Loucy (cell line): ENCODE measurements at regions not wholly inside any gene's neighbourhood (a gene's known extent, or its start where the extent isn't known, plus 50 kb on each side); places are given as distances from the start of the nearest gene placed in this dataset.

ENCODE experiments used
- H2AFZ ChIP-seq: fragments of 200-600 bp; sonication (generic); 2 replicates; pipeline ENCODE4 v1.6.0; 2016; ENCODE audit warnings: antibody characterized with exemption, mild to moderate bottlenecking, low read length, moderate library complexity
- H3F3A ChIP-seq: fragments of 200-600 bp; 2 replicates; pipeline ENCODE4 v1.6.0; 2016; ENCODE audit warnings: antibody characterized with exemption, low read depth, mild to moderate bottlenecking
- H3K27me3 ChIP-seq: fragments of 200-600 bp; sonication (generic); 2 replicates; pipeline ENCODE4 v1.6.1; 2014; ENCODE audit warnings: low read length, mild to moderate bottlenecking; ENCODE audit not compliant: insufficient read depth, poor library complexity, severe bottlenecking
- H3K36me3 ChIP-seq: fragments of 200-600 bp; sonication (generic); 2 replicates; pipeline ENCODE4 v1.6.1; 2016; ENCODE audit warnings: low read length; ENCODE audit not compliant: insufficient read depth
- H3K4me1 ChIP-seq: fragments of 200-600 bp; sonication (generic); 2 replicates; pipeline ENCODE4 v1.5.1; 2014; ENCODE audit warnings: low read length, mild to moderate bottlenecking; ENCODE audit not compliant: insufficient read depth, poor library complexity, severe bottlenecking
- H3K4me2 ChIP-seq: fragments of 200-600 bp; sonication (generic); 2 replicates; pipeline ENCODE4 v1.6.0; 2014; ENCODE audit warnings: antibody characterized with exemption, low read length, low read depth, mild to moderate bottlenecking; ENCODE audit not compliant: poor library complexity, severe bottlenecking
- H3K4me3 ChIP-seq: fragments of 200-600 bp; sonication (generic); 2 replicates; pipeline ENCODE4 v1.5.1; 2014; ENCODE audit warnings: low read length, mild to moderate bottlenecking, mixed read lengths; ENCODE audit not compliant: poor library complexity, severe bottlenecking
- H3K79me2 ChIP-seq: fragments of 200-600 bp; sonication (generic); 2 replicates; pipeline ENCODE4 v1.6.1; 2014; ENCODE audit warnings: low read length; ENCODE audit not compliant: insufficient read depth
- H3K9ac ChIP-seq: fragments of 200-600 bp; sonication (generic); 2 replicates; pipeline ENCODE4 v1.6.0; 2014; ENCODE audit warnings: mild to moderate bottlenecking, low read depth, low read length, moderate library complexity; ENCODE audit not compliant: poor library complexity, severe bottlenecking
- H3K9me2 ChIP-seq: fragments of 200-600 bp; sonication (generic); replicated peaks from 2 replicates; pipeline ENCODE4 v1.6.1; 2016; ENCODE audit warnings: low read depth, low read length, mixed read lengths
- H3K9me3 ChIP-seq: fragments of 200-600 bp; sonication (generic); 2 replicates; pipeline ENCODE4 v1.6.1; 2014; ENCODE audit warnings: mild to moderate bottlenecking, antibody characterized with exemption, low read length, low read depth; ENCODE audit not compliant: insufficient read depth
- H4K20me1 ChIP-seq: fragments of 200-600 bp; sonication (generic); 2 replicates; pipeline ENCODE4 v1.6.0; 2014; ENCODE audit warnings: antibody characterized with exemption, low read length, mild to moderate bottlenecking; ENCODE audit not compliant: insufficient read depth, poor library complexity, severe bottlenecking
- EZH2phosphoT487 ChIP-seq: fragments of 200-600 bp; IDR thresholded peaks from 2 replicates; pipeline ENCODE4 v1.6.1; 2018; ENCODE audit warnings: antibody characterized with exemption, mild to moderate bottlenecking, moderate library complexity, borderline replicate concordance
- TF ChIP-seq, protein P1 (sequence below): fragments of 200-600 bp; sonication (generic); conservative IDR thresholded peaks from 2 replicates; pipeline ENCODE4 v1.5.1; 2014; ENCODE audit warnings: mild to moderate bottlenecking, antibody characterized with exemption, low read length

DNA sequence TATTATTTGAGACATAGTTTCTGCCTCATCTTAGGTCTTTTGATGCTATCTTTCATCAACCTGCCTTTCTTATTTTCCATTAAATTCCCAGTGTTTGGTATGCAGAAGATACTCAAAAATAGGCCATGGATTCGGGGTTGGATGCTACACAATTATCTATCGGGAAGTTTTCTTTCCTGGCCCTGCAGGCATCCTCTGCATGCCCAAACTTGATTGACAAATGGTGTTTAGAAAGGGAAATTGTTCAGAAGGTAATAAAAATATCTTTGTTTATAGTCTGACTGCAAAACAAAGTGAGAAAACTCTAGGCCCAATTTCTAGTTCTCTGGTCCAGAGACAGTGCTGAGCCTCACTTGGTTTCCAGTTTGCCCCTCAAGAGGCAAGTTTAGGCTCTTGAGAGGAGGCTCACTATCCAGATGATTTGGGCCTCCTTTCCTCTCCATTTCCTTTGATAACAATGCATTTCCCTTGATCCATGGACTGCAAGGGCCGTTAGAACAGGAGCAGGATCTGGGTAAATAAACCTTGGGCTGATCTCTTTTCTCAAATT is 157.1 kb upstream of the DPH6 start:
- no peaks in the 10 kb centered on the region for H4K20me1 ChIP-seq
- no peaks in the 10 kb centered on the region for H3F3A ChIP-seq
- H3K36me3 ChIP-seq = no peaks in the 10 kb centered on the region
- no peaks in the 10 kb centered on the region for H3K9me2 ChIP-seq
- H3K4me1 ChIP-seq = no peaks in the 10 kb centered on the region
- no peak overlapping the region for H3K9ac ChIP-seq
- H3K9me3 ChIP-seq = no peaks in the 10 kb centered on the region
- no peak overlapping the region for H3K4me3 ChIP-seq
- no peaks in the 10 kb centered on the region for H3K79me2 ChIP-seq
- H2AFZ ChIP-seq = no peak overlapping the region
- H3K4me2 ChIP-seq = no peak overlapping the region
- no peaks in the 10 kb centered on the region for H3K27me3 ChIP-seq
- TF ChIP-seq, protein P1, sequence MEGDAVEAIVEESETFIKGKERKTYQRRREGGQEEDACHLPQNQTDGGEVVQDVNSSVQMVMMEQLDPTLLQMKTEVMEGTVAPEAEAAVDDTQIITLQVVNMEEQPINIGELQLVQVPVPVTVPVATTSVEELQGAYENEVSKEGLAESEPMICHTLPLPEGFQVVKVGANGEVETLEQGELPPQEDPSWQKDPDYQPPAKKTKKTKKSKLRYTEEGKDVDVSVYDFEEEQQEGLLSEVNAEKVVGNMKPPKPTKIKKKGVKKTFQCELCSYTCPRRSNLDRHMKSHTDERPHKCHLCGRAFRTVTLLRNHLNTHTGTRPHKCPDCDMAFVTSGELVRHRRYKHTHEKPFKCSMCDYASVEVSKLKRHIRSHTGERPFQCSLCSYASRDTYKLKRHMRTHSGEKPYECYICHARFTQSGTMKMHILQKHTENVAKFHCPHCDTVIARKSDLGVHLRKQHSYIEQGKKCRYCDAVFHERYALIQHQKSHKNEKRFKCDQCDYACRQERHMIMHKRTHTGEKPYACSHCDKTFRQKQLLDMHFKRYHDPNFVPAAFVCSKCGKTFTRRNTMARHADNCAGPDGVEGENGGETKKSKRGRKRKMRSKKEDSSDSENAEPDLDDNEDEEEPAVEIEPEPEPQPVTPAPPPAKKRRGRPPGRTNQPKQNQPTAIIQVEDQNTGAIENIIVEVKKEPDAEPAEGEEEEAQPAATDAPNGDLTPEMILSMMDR = no peak
- no peak for TF ChIP-seq EZH2phosphoT487

DNA sequence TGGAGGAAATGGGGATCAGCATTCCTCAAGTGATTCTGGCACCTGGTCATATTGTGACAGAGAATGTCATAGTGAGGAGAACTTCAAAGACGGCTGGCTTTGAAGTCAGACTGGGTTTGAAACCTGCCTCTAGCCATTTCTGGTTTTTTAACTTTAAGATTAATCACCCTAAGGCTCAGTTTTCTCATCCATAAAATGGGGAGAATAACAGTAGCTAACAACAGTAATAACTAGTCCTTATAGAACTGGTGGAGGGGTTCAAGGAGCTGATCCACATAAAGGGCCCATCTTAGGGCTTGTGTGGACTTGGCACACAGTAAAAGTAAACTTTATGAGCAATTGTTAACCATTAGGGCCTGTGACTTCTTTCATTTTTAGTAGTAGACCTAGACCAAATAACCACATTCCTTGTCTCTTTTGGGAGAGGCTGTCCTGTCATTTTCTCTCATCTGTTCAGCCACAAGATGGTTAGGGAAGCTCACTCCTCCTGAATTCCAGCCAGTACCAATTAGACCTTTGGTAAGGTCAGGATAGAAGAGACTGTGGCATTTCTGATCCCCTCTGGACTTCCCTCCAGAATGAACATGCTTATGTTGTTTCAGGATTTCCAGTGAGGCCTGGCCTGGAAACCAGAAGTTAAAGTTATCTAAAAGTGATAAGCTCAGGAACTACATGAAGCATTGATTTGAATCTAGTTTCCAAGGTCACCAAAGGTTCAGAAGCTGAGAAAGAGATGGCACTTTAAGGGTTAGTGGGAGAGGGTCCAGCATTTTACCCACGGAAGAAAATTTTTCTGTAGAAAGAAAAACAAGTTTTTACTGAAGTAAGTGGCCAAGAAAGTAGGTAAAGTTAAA is 159.3 kb upstream of the DPH6 start:
- Histone ChIP-seq H3K4me3 (no peak overlapping the region), H3K27me3 (no peaks in the 10 kb centered on the region), H3K79me2 (no peaks in the 10 kb centered on the region), H3K4me2 (no peak overlapping the region), H2AFZ (no peak overlapping the region), H3F3A (no peaks in the 10 kb centered on the region), H3K9me3 (no peaks in the 10 kb centered on the region), H4K20me1 (no peaks in the 10 kb centered on the region), H3K9ac (no peak overlapping the region), H3K36me3 (no peaks in the 10 kb centered on the region), H3K9me2 (no peaks in the 10 kb centered on the region), H3K4me1 (no peaks in the 10 kb centered on the region)
- TF ChIP-seq EZH2phosphoT487 = no peak
- TF ChIP-seq, protein P1 = no peak

GRCh38 chr15:35705884-35706585 is 160.1 kb upstream of the DPH6 start:
- no peaks in the 10 kb centered on the region for H3K9me2 ChIP-seq
- TF ChIP-seq EZH2phosphoT487 = no peak
- TF ChIP-seq, protein P1 = no peak
- no peaks in the 10 kb centered on the region for H3K27me3 ChIP-seq
- H3F3A ChIP-seq = no peaks in the 10 kb centered on the region
- H3K9me3 ChIP-seq = no peaks in the 10 kb centered on the region
- no peak overlapping the region for H3K4me3 ChIP-seq
- H2AFZ ChIP-seq = no peak overlapping the region
- H3K9ac ChIP-seq = no peak overlapping the region
- no peaks in the 10 kb centered on the region for H3K79me2 ChIP-seq
- no peaks in the 10 kb centered on the region for H3K4me1 ChIP-seq
- H3K4me2 ChIP-seq = no peak overlapping the region
- no peaks in the 10 kb centered on the region for H3K36me3 ChIP-seq
- H4K20me1 ChIP-seq = no peaks in the 10 kb centered on the region
